ENCODE measurements at regions not wholly inside any gene's neighbourhood (a gene's known extent, or its start where the extent isn't known, plus 50 kb on each side); places are given as distances from the start of the nearest gene placed in this dataset.

GRCh38 chr10:108323274-108323798 is 1158.8 kb upstream of the SORCS1 start:
- Histone ChIP-seq H3K18ac (ENCODE audit: insufficient read length, low read depth, low read length) (no peak overlapping the region), H3K79me1 (ENCODE audit: insufficient read depth, low read depth, low read length, poor library complexity, severe bottlenecking) (no peaks in the 10 kb centered on the region), H3K14ac (ENCODE audit: insufficient read depth, low read length) (no peak overlapping the region), H3K27ac (ENCODE audit: insufficient read length, low read depth, low read length) (no peak overlapping the region), H3T11ph (ENCODE audit: low read length) (no peak overlapping the region), H2BK12ac (ENCODE audit: insufficient read length, low read depth, low read length) (no peak overlapping the region), H4K5ac (ENCODE audit: insufficient read length, low read depth, low read length) (no peak overlapping the region), H3K4me1 (ENCODE audit: insufficient read depth, low read length) (no peaks in the 10 kb centered on the region), H3K79me2 (ENCODE audit: insufficient read depth, low read length) (no peaks in the 10 kb centered on the region), H3K9me3 (ENCODE audit: control insufficient read depth, low read depth, low read length) (no peaks in the 10 kb centered on the region), H2AFZ (ENCODE audit: low read length) (no peak overlapping the region), H3K4ac (ENCODE audit: low read depth, low read length) (no peak overlapping the region), H3K56ac (ENCODE audit: insufficient read length, low read depth, low read length) (no peak overlapping the region), H2BK120ac (ENCODE audit: low read depth, low read length, poor library complexity, severe bottlenecking) (no peak overlapping the region), H4K8ac (replicated peaks; ENCODE audit: insufficient read length, low read depth, low read length) (no peak overlapping the region), H4K91ac (ENCODE audit: insufficient read length, low read depth, low read length) (no peak overlapping the region), H3K9ac (ENCODE audit: extremely low read depth, insufficient read length, low read length) (no peak overlapping the region), H2AK5ac (ENCODE audit: insufficient read length, low read length) (no peak overlapping the region), H3K27me3 (ENCODE audit: insufficient read depth, low read length) (no peaks in the 10 kb centered on the region), H4K20me1 (ENCODE audit: control insufficient read depth, insufficient read depth, insufficient read length) (no peaks in the 10 kb centered on the region), H2BK15ac (ENCODE audit: low read depth, low read length) (no peak overlapping the region), H2BK20ac (ENCODE audit: low read depth, low read length, poor library complexity, severe bottlenecking) (no peak overlapping the region), H3K4me2 (ENCODE audit: insufficient read depth, insufficient read length, low read length) (no peak overlapping the region), H2BK5ac (ENCODE audit: insufficient read length, low read length) (no peak overlapping the region), H3K23me2 (ENCODE audit: insufficient read length, low read depth, low read length, poor library complexity, severe bottlenecking) (no peaks in the 10 kb centered on the region), H3K23ac (ENCODE audit: insufficient read length, low read depth, low read length) (no peak overlapping the region)
- Mint-ChIP-seq H3K4me3 (no peak overlapping the region), H3K36me3 (ENCODE audit: insufficient read depth in 1 of 3, low read depth in 3 of 3) (no peaks in the 10 kb centered on the region), H3K9me3 (no peaks in the 10 kb centered on the region), H3K27me3 (ENCODE audit: low read depth) (no peaks in the 10 kb centered on the region), H3K27ac (no peak overlapping the region), H3K4me1 (peaks cover 22 to 25% of the 10 kb centered on the region in 2 experiments)
- DNase-seq, result no peak
- no peak for TF ChIP-seq CTCF (conservative IDR thresholded peaks at IDR 0.05)
- no CpG with 5 or more reads among the region's 3 CpGs for WGBS (ENCODE audit: extremely low coverage, insufficient read length, low lambda C conversion rate)

Measured in H9 (cell line).